ENCODE measurements at regions not wholly inside any gene's neighbourhood (a gene's known extent, or its start where the extent isn't known, plus 50 kb on each side); places are given as distances from the start of the nearest gene placed in this dataset.

DNA sequence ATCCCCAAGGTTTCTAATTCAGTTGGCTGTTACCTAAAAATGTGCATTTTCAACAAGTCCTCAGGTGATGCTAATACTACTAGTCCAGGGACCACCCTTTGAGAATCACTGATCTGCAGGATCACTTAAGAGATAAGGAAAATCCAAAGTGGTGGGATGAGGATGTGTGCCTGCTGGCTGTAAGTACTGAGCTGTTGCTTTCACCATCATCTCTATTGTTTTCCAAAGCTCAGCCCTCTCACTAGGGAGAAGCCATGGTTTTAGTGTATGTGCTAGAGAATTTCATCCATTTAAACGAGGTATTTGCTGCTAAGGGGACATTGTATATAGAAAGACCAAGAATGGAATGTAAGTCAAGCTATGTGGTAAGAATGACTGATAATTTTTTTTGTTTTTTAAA lies 202.3 kb downstream of the KIF21A start:
- no peak overlapping the region for H3K27ac ChIP-seq (ENCODE audit: low read depth, low read length)
- DNase-seq (ENCODE audit: low read depth, low spot score), result no peak
- no peaks in the 10 kb centered on the region for H3K27me3 ChIP-seq (ENCODE audit: control insufficient read depth, insufficient read depth, low read length)
- TF ChIP-seq, protein P1, sequence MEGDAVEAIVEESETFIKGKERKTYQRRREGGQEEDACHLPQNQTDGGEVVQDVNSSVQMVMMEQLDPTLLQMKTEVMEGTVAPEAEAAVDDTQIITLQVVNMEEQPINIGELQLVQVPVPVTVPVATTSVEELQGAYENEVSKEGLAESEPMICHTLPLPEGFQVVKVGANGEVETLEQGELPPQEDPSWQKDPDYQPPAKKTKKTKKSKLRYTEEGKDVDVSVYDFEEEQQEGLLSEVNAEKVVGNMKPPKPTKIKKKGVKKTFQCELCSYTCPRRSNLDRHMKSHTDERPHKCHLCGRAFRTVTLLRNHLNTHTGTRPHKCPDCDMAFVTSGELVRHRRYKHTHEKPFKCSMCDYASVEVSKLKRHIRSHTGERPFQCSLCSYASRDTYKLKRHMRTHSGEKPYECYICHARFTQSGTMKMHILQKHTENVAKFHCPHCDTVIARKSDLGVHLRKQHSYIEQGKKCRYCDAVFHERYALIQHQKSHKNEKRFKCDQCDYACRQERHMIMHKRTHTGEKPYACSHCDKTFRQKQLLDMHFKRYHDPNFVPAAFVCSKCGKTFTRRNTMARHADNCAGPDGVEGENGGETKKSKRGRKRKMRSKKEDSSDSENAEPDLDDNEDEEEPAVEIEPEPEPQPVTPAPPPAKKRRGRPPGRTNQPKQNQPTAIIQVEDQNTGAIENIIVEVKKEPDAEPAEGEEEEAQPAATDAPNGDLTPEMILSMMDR (IDR thresholded peaks at IDR 0.05; ENCODE audit: low read depth, low read length), result no peak
- CTCF ChIA-PET, result no interaction called here
- H3K9me3 ChIP-seq (ENCODE audit: control insufficient read depth, insufficient read depth, low read length), result no peaks in the 10 kb centered on the region
- no peak overlapping the region for H3K4me3 ChIP-seq (ENCODE audit: low read depth, low read length)
- POLR2A ChIA-PET, result no interaction called here

DNA sequence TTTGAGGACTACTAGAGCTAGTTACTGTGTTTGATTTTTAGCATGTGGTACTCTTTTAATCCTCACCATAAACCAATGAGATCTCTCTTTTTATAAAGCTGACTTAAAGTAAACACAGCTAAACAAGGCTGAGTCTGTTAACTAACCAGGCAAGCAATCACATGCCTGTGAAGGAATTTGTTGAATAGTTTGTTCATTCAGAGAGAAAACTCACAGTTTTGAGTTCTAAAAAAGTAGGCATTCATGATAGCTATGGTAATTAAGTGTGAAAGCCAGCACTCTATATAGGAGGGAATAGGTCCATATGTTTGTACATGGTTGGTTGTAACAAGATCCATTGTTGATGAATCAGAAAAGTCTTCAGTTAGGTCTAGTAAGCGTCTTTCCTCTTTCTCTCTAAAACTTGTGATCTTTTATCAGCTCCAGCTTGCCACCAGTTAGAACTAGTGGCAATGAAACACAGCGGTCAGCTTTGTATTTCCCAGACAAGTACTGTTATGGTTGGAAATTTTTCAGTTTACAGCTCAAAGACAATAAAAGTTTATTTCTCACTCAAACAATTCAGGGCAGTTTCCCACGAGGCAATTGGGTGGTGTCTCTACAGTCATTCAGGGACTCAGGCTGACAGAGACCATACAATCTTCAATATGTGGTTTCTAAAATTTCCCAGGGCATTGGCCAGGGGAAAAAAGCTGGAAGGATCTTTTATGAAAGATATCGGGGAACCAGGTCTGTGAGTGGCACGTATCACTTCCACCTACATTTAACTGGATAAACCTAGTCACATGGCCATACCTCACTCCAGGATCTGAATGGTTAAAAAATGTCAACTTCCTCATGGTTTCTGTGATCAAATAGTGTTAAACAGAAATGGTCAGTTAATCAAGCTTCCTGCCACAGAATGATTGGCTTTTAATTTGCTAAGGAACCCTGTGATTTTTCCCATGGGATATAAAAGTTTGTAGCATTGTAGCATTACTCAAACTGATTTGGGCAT lies 203.1 kb downstream of the KIF21A start:
- H3K27me3 ChIP-seq (ENCODE audit: control insufficient read depth, insufficient read depth, low read length), result no peaks in the 10 kb centered on the region
- no peak overlapping the region for H3K27ac ChIP-seq (ENCODE audit: low read depth, low read length)
- no peak overlapping the region for H3K4me3 ChIP-seq (ENCODE audit: low read depth, low read length)
- ChIA-PET CTCF (no interaction called here), POLR2A (no interaction called here)
- peaks cover 2% of the 10 kb centered on the region; the same call in 1 of the 2 replicates for H3K9me3 ChIP-seq (ENCODE audit: control insufficient read depth, insufficient read depth, low read length)
- DNase-seq (ENCODE audit: low read depth, low spot score), result no peak
- TF ChIP-seq, protein P1 (IDR thresholded peaks at IDR 0.05; ENCODE audit: low read depth, low read length), result no peak

DNA sequence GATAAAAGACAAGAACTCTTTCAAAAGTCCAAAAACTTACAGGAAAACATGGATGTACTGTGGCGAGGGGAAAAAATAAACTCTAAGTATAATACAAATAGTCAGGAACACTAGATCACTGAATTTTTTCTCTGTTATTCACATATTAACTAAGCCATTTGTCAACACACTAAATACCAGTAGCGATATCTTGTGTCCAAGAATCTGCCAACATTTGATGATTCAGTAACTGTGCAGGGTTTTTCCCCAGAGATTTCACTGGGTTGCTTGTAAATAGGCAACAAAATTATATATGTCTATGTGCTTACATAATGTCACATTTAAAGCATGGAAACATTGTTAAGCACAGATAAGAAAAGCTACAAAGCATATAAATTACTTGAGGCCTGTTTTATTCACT lies 205.9 kb downstream of the KIF21A start:
- peaks cover 10% of the 10 kb centered on the region; the same call in 1 of the 2 replicates for H3K9me3 ChIP-seq (ENCODE audit: control insufficient read depth, insufficient read depth, low read length)
- no peak for DNase-seq (ENCODE audit: low read depth, low spot score)
- H3K27me3 ChIP-seq (ENCODE audit: control insufficient read depth, insufficient read depth, low read length), result no peaks in the 10 kb centered on the region
- ChIA-PET POLR2A (no interaction called here), CTCF (no interaction called here)
- no peak overlapping the region for H3K4me3 ChIP-seq (ENCODE audit: low read depth, low read length)
- TF ChIP-seq, protein P1 (IDR thresholded peaks at IDR 0.05; ENCODE audit: low read depth, low read length), result no peak
- H3K27ac ChIP-seq (ENCODE audit: low read depth, low read length), result no peak overlapping the region

DNA sequence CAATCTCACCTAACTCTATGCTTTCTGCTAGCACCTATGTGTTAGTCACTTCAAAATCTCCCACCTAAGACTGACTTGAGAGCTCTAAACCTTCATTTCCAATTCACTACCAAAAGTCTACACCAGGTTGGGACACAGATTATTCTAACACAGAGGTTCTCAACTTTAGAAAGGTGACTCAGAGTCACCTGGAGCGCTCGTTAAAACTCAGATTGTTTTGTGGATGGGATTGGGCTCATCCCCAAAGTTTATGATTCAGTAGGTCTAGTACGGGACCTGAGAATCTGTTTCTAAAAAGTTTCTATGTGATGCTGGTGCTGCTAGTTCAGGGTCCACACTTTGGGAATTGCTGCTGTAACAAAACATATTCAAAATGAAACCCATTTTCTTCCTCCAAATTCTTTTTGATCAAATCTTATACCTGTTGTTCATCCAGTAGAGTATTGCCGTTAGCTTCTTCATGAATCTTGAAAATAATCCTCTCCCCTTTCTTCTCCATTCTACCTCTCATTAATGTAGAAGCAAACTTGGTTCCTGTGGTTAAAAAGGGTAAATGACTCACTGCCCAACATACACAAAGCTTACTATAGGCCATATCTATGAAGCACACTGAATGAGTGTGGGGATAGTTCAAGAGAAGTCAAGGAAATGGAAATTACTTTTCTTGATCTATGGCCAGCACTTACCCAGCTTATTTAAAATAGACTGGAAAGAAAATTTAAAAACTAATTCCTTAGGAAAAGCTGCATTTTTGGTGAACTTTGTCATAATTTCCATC lies 206.7 kb downstream of the KIF21A start:
- Histone ChIP-seq H3K27me3 (ENCODE audit: control insufficient read depth, insufficient read depth, low read length) (no peaks in the 10 kb centered on the region), H3K9me3 (ENCODE audit: control insufficient read depth, insufficient read depth, low read length) (peaks cover 10% of the 10 kb centered on the region; the same call in 1 of the 2 replicates), H3K4me3 (ENCODE audit: low read depth, low read length) (no peak overlapping the region), H3K27ac (ENCODE audit: low read depth, low read length) (no peak overlapping the region)
- DNase-seq (ENCODE audit: low read depth, low spot score), result no peak
- ChIA-PET CTCF (no interaction called here), POLR2A (no interaction called here)
- TF ChIP-seq, protein P1 (IDR thresholded peaks at IDR 0.05; ENCODE audit: low read depth, low read length), result no peak

DNA sequence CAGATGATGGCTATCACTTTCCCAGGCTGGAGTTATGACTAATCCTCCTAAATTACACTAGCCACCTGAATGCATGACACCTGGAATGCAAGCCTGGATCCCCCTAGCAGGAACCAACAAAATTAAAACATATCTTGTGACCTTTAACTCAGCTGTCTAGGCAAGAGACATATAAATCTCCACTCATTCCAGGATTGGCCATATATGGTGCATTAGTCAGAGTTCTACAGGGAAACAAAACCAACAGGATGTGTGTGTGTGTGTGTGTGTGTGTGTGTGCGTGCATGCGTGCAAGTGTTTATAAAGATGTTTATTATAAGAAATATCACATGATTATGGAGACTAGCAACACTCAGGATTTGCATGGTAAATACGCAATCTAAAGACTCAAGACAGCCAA lies 212.8 kb downstream of the KIF21A start:
- ChIA-PET POLR2A (no interaction called here), CTCF (no interaction called here)
- H3K27ac ChIP-seq (ENCODE audit: low read depth, low read length), result no peak overlapping the region
- peaks cover 10% of the 10 kb centered on the region; the same call in 1 of the 2 replicates for H3K9me3 ChIP-seq (ENCODE audit: control insufficient read depth, insufficient read depth, low read length)
- TF ChIP-seq, protein P1 (IDR thresholded peaks at IDR 0.05; ENCODE audit: low read depth, low read length), result no peak
- H3K4me3 ChIP-seq (ENCODE audit: low read depth, low read length), result no peak overlapping the region
- no peaks in the 10 kb centered on the region for H3K27me3 ChIP-seq (ENCODE audit: control insufficient read depth, insufficient read depth, low read length)
- DNase-seq (ENCODE audit: low read depth, low spot score), result no peak

Data from AG04450 (cell line).